NCI-H2196 treated with DMSO at 0.1 percent for 48 hours (cell line): ENCODE measurements at regions not wholly inside any gene's neighbourhood (a gene's known extent, or its start where the extent isn't known, plus 50 kb on each side); places are given as distances from the start of the nearest gene placed in this dataset.
"Not testable (repeated sequence)": the region's sequence is repeated elsewhere in the genome, so short reads cannot be mapped to it uniquely, and the experiment has no call there.

Experiments used
- DNase-seq: peaks from one replicate; lab custom pipeline; 2025; ENCODE audit not compliant: unreplicated experiment; lab: John Stamatoyannopoulos, UW

- DNase-seq, result no peak
These were observed 157.7 kb downstream of the GJA1 start for GRCh38 chr6:121593011-121593641.

- no peak for DNase-seq
These were observed 158.6 kb downstream of the GJA1 start for GRCh38 chr6:121594053-121594452.

- no peak for DNase-seq
These were observed 160.2 kb downstream of the GJA1 start for GRCh38 chr6:121595646-121596045.

GRCh38 chr6:121596441-121596840 lies 161.0 kb downstream of the GJA1 start:
- no peak for DNase-seq

- DNase-seq, result no peak
These were observed 162.2 kb downstream of the GJA1 start for GRCh38 chr6:121597654-121598053.

GRCh38 chr6:121599331-121599730 lies 163.9 kb downstream of the GJA1 start:
- DNase-seq, result not testable (repeated sequence)

GRCh38 chr6:121600389-121601168 lies 165.1 kb downstream of the GJA1 start:
- no peak for DNase-seq

- no peak for DNase-seq
These were observed 168.0 kb downstream of the GJA1 start for GRCh38 chr6:121603486-121603885.

GRCh38 chr6:121607721-121608120 lies 172.3 kb downstream of the GJA1 start:
- DNase-seq, result no peak

- no peak for DNase-seq
These were observed 172.8 kb downstream of the GJA1 start for GRCh38 chr6:121608270-121608669.

GRCh38 chr6:121609281-121609680 lies 173.8 kb downstream of the GJA1 start:
- no peak for DNase-seq

- no peak for DNase-seq
These were observed 177.5 kb downstream of the GJA1 start for GRCh38 chr6:121612927-121613326.

GRCh38 chr6:121614115-121614514 lies 178.7 kb downstream of the GJA1 start:
- DNase-seq, result no peak

- DNase-seq, result no peak
These were observed 180.0 kb downstream of the GJA1 start for GRCh38 chr6:121615493-121615892.

- no peak for DNase-seq
These were observed 181.0 kb downstream of the GJA1 start for GRCh38 chr6:121616406-121616805.

- no peak for DNase-seq
These were observed 181.9 kb downstream of the GJA1 start for GRCh38 chr6:121617388-121617787.

GRCh38 chr6:121619013-121619412 lies 183.6 kb downstream of the GJA1 start:
- DNase-seq, result no peak

GRCh38 chr6:121619987-121620740 lies 184.7 kb downstream of the GJA1 start:
- no peak for DNase-seq

GRCh38 chr6:121627761-121628160 lies 192.3 kb downstream of the GJA1 start:
- DNase-seq, result no peak

GRCh38 chr6:121630716-121631115 lies 195.3 kb downstream of the GJA1 start:
- DNase-seq, result no peak

- not testable (repeated sequence) for DNase-seq
These were observed 196.3 kb downstream of the GJA1 start for GRCh38 chr6:121631752-121632151.

GRCh38 chr6:121633309-121633708 lies 197.9 kb downstream of the GJA1 start:
- no peak for DNase-seq
